ENCODE measurements at regions not wholly inside any gene's neighbourhood (a gene's known extent, or its start where the extent isn't known, plus 50 kb on each side); places are given as distances from the start of the nearest gene placed in this dataset.

GRCh38 chr16:87093804-87094555 lies 223.2 kb downstream of the C16orf95 start:
- no TSS peak for BruUV-seq (replicated peaks)
- no peaks in the 10 kb centered on the region for H3K36me3 ChIP-seq (ENCODE audit: insufficient read depth, low read length)
- H3K4me3 ChIP-seq (ENCODE audit: low read depth, low read length, poor library complexity, severe bottlenecking): no peak overlapping the region
- no peaks in the 10 kb centered on the region for H3K79me2 ChIP-seq (ENCODE audit: insufficient read depth, low read depth, low read length)
- H3K27ac ChIP-seq (ENCODE audit: low read depth, low read length, poor library complexity, severe bottlenecking): no peak overlapping the region
- TF ChIP-seq CTCF (conservative IDR thresholded peaks at IDR 0.05; ENCODE audit: low read length) (no peak), EZH2phosphoT487 (IDR thresholded peaks at IDR 0.05; ENCODE audit: borderline replicate concordance, low read depth, low read length) (no peak)
- CTCF ChIA-PET (ENCODE audit: unreplicated experiment): no interaction called here
- no peaks in the 10 kb centered on the region for H4K20me1 ChIP-seq (ENCODE audit: insufficient read depth, low read length)
- H3K4me1 ChIP-seq (ENCODE audit: insufficient read depth, low read length, poor library complexity, severe bottlenecking): no peaks in the 10 kb centered on the region
- POLR2A ChIA-PET: interaction anchor here (0.7 kb wide), 1 partner anchor 309 kb away, joined by 3 read pairs; no protein-coding TSS in a partner anchor
- no peak for DNase-seq (ENCODE audit: low spot score)
- no peak overlapping the region for H3K4me2 ChIP-seq (ENCODE audit: low read length)
- intact Hi-C loops (cut with micrococcal nuclease; ENCODE audit: unreplicated experiment): no loop called here
- no peaks in the 10 kb centered on the region for H3K9me2 ChIP-seq (ENCODE audit: insufficient read depth, low read length)
- no peak overlapping the region for H2AFZ ChIP-seq (ENCODE audit: low read length)
- H3K9me3 ChIP-seq (ENCODE audit: low read length): no peaks in the 10 kb centered on the region

- DNase-seq (ENCODE audit: low spot score): no peak
- BruUV-seq (replicated peaks): no TSS peak
- Histone ChIP-seq H4K20me1 (ENCODE audit: insufficient read depth, low read length) (no peaks in the 10 kb centered on the region), H3K9me2 (ENCODE audit: insufficient read depth, low read length) (no peaks in the 10 kb centered on the region), H3K79me2 (ENCODE audit: insufficient read depth, low read depth, low read length) (no peaks in the 10 kb centered on the region), H3K4me1 (ENCODE audit: insufficient read depth, low read length, poor library complexity, severe bottlenecking) (no peaks in the 10 kb centered on the region), H3K27ac (ENCODE audit: low read depth, low read length, poor library complexity, severe bottlenecking) (no peak overlapping the region), H3K9me3 (ENCODE audit: low read length) (no peaks in the 10 kb centered on the region), H3K36me3 (ENCODE audit: insufficient read depth, low read length) (no peaks in the 10 kb centered on the region), H2AFZ (ENCODE audit: low read length) (no peak overlapping the region), H3K4me2 (ENCODE audit: low read length) (no peak overlapping the region), H3K4me3 (ENCODE audit: low read depth, low read length, poor library complexity, severe bottlenecking) (no peak overlapping the region)
- TF ChIP-seq EZH2phosphoT487 (IDR thresholded peaks at IDR 0.05; ENCODE audit: borderline replicate concordance, low read depth, low read length) (no peak), CTCF (conservative IDR thresholded peaks at IDR 0.05; ENCODE audit: low read length) (no peak)
- intact Hi-C loops (cut with micrococcal nuclease; ENCODE audit: unreplicated experiment): no loop called here
- CTCF ChIA-PET (ENCODE audit: unreplicated experiment): no interaction called here
- POLR2A ChIA-PET: interaction anchor here (0.7 kb wide), 1 partner anchor 308 kb away, joined by 3 read pairs; no protein-coding TSS in a partner anchor
These were observed 222.7 kb downstream of the C16orf95 start for GRCh38 chr16:87094556-87094865.

- H3K4me1 ChIP-seq (ENCODE audit: insufficient read depth, low read length, poor library complexity, severe bottlenecking): no peaks in the 10 kb centered on the region
- no peak for TF ChIP-seq EZH2phosphoT487 (IDR thresholded peaks at IDR 0.05; ENCODE audit: borderline replicate concordance, low read depth, low read length)
- no peak for TF ChIP-seq CTCF (conservative IDR thresholded peaks at IDR 0.05; ENCODE audit: low read length)
- BruUV-seq (replicated peaks): no TSS peak
- no peaks in the 10 kb centered on the region for H3K36me3 ChIP-seq (ENCODE audit: insufficient read depth, low read length)
- no peak overlapping the region for H3K27ac ChIP-seq (ENCODE audit: low read depth, low read length, poor library complexity, severe bottlenecking)
- H3K4me3 ChIP-seq (ENCODE audit: low read depth, low read length, poor library complexity, severe bottlenecking): no peak overlapping the region
- intact Hi-C loops (cut with micrococcal nuclease; ENCODE audit: unreplicated experiment): no loop called here
- no peaks in the 10 kb centered on the region for H3K9me3 ChIP-seq (ENCODE audit: low read length)
- no peak overlapping the region for H2AFZ ChIP-seq (ENCODE audit: low read length)
- H4K20me1 ChIP-seq (ENCODE audit: insufficient read depth, low read length): no peaks in the 10 kb centered on the region
- no peak for DNase-seq (ENCODE audit: low spot score)
- POLR2A ChIA-PET: no interaction called here
- H3K79me2 ChIP-seq (ENCODE audit: insufficient read depth, low read depth, low read length): no peaks in the 10 kb centered on the region
- H3K9me2 ChIP-seq (ENCODE audit: insufficient read depth, low read length): no peaks in the 10 kb centered on the region
- H3K4me2 ChIP-seq (ENCODE audit: low read length): no peak overlapping the region
- CTCF ChIA-PET (ENCODE audit: unreplicated experiment): no interaction called here
These were observed 221.9 kb downstream of the C16orf95 start for GRCh38 chr16:87095271-87095670.

All from OCI-LY7 (cell line).